ENCODE measurements at regions not wholly inside any gene's neighbourhood (a gene's known extent, or its start where the extent isn't known, plus 50 kb on each side); places are given as distances from the start of the nearest gene placed in this dataset.
"Not testable (repeated sequence)": the region's sequence is repeated elsewhere in the genome, so short reads cannot be mapped to it uniquely, and the experiment has no call there.

DNA sequence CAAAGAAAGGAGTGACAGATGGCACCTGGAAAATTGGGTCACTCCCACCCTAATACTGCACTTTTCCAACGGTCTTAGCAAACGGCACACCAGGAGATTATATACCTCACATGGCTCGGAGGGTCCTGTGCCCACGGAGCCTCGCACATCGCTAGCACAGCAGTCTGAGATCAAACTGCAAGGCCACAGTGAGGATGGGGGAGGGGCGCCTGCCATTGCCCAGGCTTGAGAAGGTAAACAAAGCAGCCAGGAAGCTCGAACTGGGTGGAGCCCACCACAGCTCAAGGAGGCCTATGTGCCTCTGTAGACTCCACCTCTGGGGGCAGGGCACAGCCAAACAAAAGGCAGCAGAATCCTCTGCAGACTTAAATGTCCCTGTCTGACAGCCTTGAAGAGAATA is 1149.7 kb downstream of the DNAJB9 start:
- TF ChIP-seq, protein P1, sequence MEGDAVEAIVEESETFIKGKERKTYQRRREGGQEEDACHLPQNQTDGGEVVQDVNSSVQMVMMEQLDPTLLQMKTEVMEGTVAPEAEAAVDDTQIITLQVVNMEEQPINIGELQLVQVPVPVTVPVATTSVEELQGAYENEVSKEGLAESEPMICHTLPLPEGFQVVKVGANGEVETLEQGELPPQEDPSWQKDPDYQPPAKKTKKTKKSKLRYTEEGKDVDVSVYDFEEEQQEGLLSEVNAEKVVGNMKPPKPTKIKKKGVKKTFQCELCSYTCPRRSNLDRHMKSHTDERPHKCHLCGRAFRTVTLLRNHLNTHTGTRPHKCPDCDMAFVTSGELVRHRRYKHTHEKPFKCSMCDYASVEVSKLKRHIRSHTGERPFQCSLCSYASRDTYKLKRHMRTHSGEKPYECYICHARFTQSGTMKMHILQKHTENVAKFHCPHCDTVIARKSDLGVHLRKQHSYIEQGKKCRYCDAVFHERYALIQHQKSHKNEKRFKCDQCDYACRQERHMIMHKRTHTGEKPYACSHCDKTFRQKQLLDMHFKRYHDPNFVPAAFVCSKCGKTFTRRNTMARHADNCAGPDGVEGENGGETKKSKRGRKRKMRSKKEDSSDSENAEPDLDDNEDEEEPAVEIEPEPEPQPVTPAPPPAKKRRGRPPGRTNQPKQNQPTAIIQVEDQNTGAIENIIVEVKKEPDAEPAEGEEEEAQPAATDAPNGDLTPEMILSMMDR (IDR thresholded peaks at IDR 0.05) = not testable (repeated sequence)
- TF ChIP-seq POLR2A (IDR thresholded peaks at IDR 0.05) = not testable (repeated sequence)

Data from thyroid gland (tissue), 4 donors.